Activated CD4-positive, alpha-beta T cell treated with anti-CD3 and anti-CD28 coated beads, Interleukin-2, amount 50 U/mL, for 1 hour (primary cell): ENCODE measurements at regions not wholly inside any gene's neighbourhood (a gene's known extent, or its start where the extent isn't known, plus 50 kb on each side); places are given as distances from the start of the nearest gene placed in this dataset.
A peak's percentile ranks its signal among the peaks of the same experiment; 100 is the strongest.
"Not testable (repeated sequence)": the region's sequence is repeated elsewhere in the genome, so short reads cannot be mapped to it uniquely, and the experiment has no call there.

Experiments
- DNase-seq: peaks from one replicate; pipeline ENCODE4 v3.0.0-alpha.2; 2020

GRCh38 chr7:136163340-136163801 is 186.2 kb upstream of the MTPN start:
- no peak for DNase-seq

- DNase-seq, result no peak
Measured at GRCh38 chr7:136150311-136150710, 173.2 kb upstream of the MTPN start.

GRCh38 chr7:136148920-136149319 is 171.8 kb upstream of the MTPN start:
- DNase-seq, result no peak

GRCh38 chr7:136146925-136147324 is 169.8 kb upstream of the MTPN start:
- no peak for DNase-seq

- DNase-seq, result no peak
Measured at GRCh38 chr7:136144182-136144581, 167.0 kb upstream of the MTPN start.

GRCh38 chr7:136143271-136143670 is 166.1 kb upstream of the MTPN start:
- DNase-seq, result no peak

- DNase-seq, result no peak
Measured at GRCh38 chr7:136142583-136142982, 165.4 kb upstream of the MTPN start.

GRCh38 chr7:136140469-136140868 is 163.3 kb upstream of the MTPN start:
- DNase-seq, result no peak

GRCh38 chr7:136139417-136139816 is 162.3 kb upstream of the MTPN start:
- DNase-seq, result no peak

GRCh38 chr7:136138991-136139390 is 161.8 kb upstream of the MTPN start:
- DNase-seq, result no peak

- DNase-seq, result no peak
Measured at GRCh38 chr7:136136906-136137454, 159.8 kb upstream of the MTPN start.

- no peak for DNase-seq
Measured at GRCh38 chr7:136134503-136134902, 157.3 kb upstream of the MTPN start.

GRCh38 chr7:136133551-136133950 is 156.4 kb upstream of the MTPN start:
- DNase-seq, result no peak

- DNase-seq, result no peak
Measured at GRCh38 chr7:136131304-136131630, 154.1 kb upstream of the MTPN start.

GRCh38 chr7:136130511-136131303 is 153.5 kb upstream of the MTPN start:
- DNase-seq, result no peak

- DNase-seq, result no peak
Measured at GRCh38 chr7:136128050-136128449, 150.9 kb upstream of the MTPN start.

GRCh38 chr7:136123352-136123751 is 146.2 kb upstream of the MTPN start:
- DNase-seq, result no peak

GRCh38 chr7:136122026-136122425 is 144.9 kb upstream of the MTPN start:
- DNase-seq, result no peak

GRCh38 chr7:136117539-136117938 is 140.4 kb upstream of the MTPN start:
- no peak for DNase-seq

GRCh38 chr7:136116186-136116585 is 139.0 kb upstream of the MTPN start:
- no peak for DNase-seq

- DNase-seq, result peak; percentile 22
Measured at GRCh38 chr7:136114966-136115762, 138.0 kb upstream of the MTPN start.

GRCh38 chr7:136114467-136114866 is 137.3 kb upstream of the MTPN start:
- DNase-seq, result not testable (repeated sequence)

- DNase-seq, result not testable (repeated sequence)
Measured at GRCh38 chr7:136109037-136109436, 131.9 kb upstream of the MTPN start.

- no peak for DNase-seq
Measured at GRCh38 chr7:136105191-136105590, 128.0 kb upstream of the MTPN start.
